SIG-M5 treated with dmso at 0.1 percent for 504 hours (cell line): ENCODE measurements at regions not wholly inside any gene's neighbourhood (a gene's known extent, or its start where the extent isn't known, plus 50 kb on each side); places are given as distances from the start of the nearest gene placed in this dataset.
A peak's percentile ranks its signal among the peaks of the same experiment; 100 is the strongest.

Source experiments
- DNase-seq: peaks from one replicate; lab custom pipeline; 2025; ENCODE audit not compliant: unreplicated experiment; lab: John Stamatoyannopoulos, UW

- no peak for DNase-seq
Measured at GRCh38 chr15:62566248-62566647, 401.2 kb upstream of the C2CD4B start.

GRCh38 chr15:62567501-62567900, 402.4 kb upstream of the C2CD4B start:
- no peak for DNase-seq

- DNase-seq, result no peak
Measured at GRCh38 chr15:62568004-62568403, 402.9 kb upstream of the C2CD4B start.

- DNase-seq, result no peak
Measured at GRCh38 chr15:62568702-62569101, 403.6 kb upstream of the C2CD4B start.

- DNase-seq, result peak; percentile 15
Measured at GRCh38 chr15:62569460-62570404, 404.6 kb upstream of the C2CD4B start.

- DNase-seq, result no peak
Measured at GRCh38 chr15:62570405-62570783, 405.3 kb upstream of the C2CD4B start.

- DNase-seq, result no peak
Measured at GRCh38 chr15:62571072-62571471, 406.0 kb upstream of the C2CD4B start.

GRCh38 chr15:62572797-62573196, 407.7 kb upstream of the C2CD4B start:
- DNase-seq, result no peak

- DNase-seq, result no peak
Measured at GRCh38 chr15:62573876-62574275, 408.8 kb upstream of the C2CD4B start.

GRCh38 chr15:62578546-62578945, 413.5 kb upstream of the C2CD4B start:
- DNase-seq, result no peak

GRCh38 chr15:62578960-62579359, 413.9 kb upstream of the C2CD4B start:
- no peak for DNase-seq

- no peak for DNase-seq
Measured at GRCh38 chr15:62579842-62580241, 414.8 kb upstream of the C2CD4B start.

GRCh38 chr15:62582580-62582979, 417.5 kb upstream of the C2CD4B start:
- no peak for DNase-seq

GRCh38 chr15:62584301-62585235, 419.5 kb upstream of the C2CD4B start:
- no peak for DNase-seq

- no peak for DNase-seq
Measured at GRCh38 chr15:62588938-62589670, 424.0 kb upstream of the C2CD4B start.

GRCh38 chr15:62591842-62592838, 427.1 kb upstream of the C2CD4B start:
- no peak for DNase-seq

GRCh38 chr15:62592920-62593319, 427.8 kb upstream of the C2CD4B start:
- DNase-seq, result no peak

GRCh38 chr15:62593681-62594399, 428.8 kb upstream of the C2CD4B start:
- no peak for DNase-seq

- no peak for DNase-seq
Measured at GRCh38 chr15:62598217-62598616, 433.1 kb upstream of the C2CD4B start.
